Fibroblast of skin of back (primary cell): ENCODE measurements at regions not wholly inside any gene's neighbourhood (a gene's known extent, or its start where the extent isn't known, plus 50 kb on each side); places are given as distances from the start of the nearest gene placed in this dataset.
"Not testable (repeated sequence)": the region's sequence is repeated elsewhere in the genome, so short reads cannot be mapped to it uniquely, and the experiment has no call there.

Experiments
- DNase-seq: peaks from one replicate; pipeline ENCODE4 v3.0.0-alpha.2; 2013

- DNase-seq, result no peak
Observed at GRCh38 chr3:109910772-109911171, 573.4 kb upstream of the DPPA4 start.

- peak; percentile 3 for DNase-seq
Observed at GRCh38 chr3:109918740-109919139, 581.4 kb upstream of the DPPA4 start.

- DNase-seq, result no peak
Observed at GRCh38 chr3:109920749-109921148, 583.4 kb upstream of the DPPA4 start.

GRCh38 chr3:109921509-109921908 lies 584.2 kb upstream of the DPPA4 start:
- DNase-seq, result no peak

- DNase-seq, result no peak
Observed at GRCh38 chr3:109922856-109923255, 585.5 kb upstream of the DPPA4 start.

- DNase-seq, result no peak
Observed at GRCh38 chr3:109923431-109923830, 586.1 kb upstream of the DPPA4 start.

GRCh38 chr3:109924196-109924595 lies 586.9 kb upstream of the DPPA4 start:
- DNase-seq, result no peak

GRCh38 chr3:109926376-109926775 lies 589.0 kb upstream of the DPPA4 start:
- no peak for DNase-seq

- DNase-seq, result peak; percentile 99
Observed at GRCh38 chr3:109927161-109927560, 589.8 kb upstream of the DPPA4 start.

- peak; percentile 35 for DNase-seq
Observed at GRCh38 chr3:109927726-109928125, 590.4 kb upstream of the DPPA4 start.

GRCh38 chr3:109930582-109930981 lies 593.2 kb upstream of the DPPA4 start:
- peak; percentile 52 for DNase-seq

- DNase-seq, result no peak
Observed at GRCh38 chr3:109933576-109933975, 596.2 kb upstream of the DPPA4 start.

GRCh38 chr3:109939817-109940216 lies 602.5 kb upstream of the DPPA4 start:
- no peak for DNase-seq

GRCh38 chr3:109943181-109943580 lies 605.8 kb upstream of the DPPA4 start:
- DNase-seq, result no peak

- DNase-seq, result no peak
Observed at GRCh38 chr3:109944836-109945235, 607.5 kb upstream of the DPPA4 start.

- DNase-seq, result no peak
Observed at GRCh38 chr3:109952924-109953323, 615.6 kb upstream of the DPPA4 start.

- no peak for DNase-seq
Observed at GRCh38 chr3:109963831-109964230, 626.5 kb upstream of the DPPA4 start.

GRCh38 chr3:109973733-109974132 lies 636.4 kb upstream of the DPPA4 start:
- DNase-seq, result peak; percentile 24

GRCh38 chr3:109977897-109978296 lies 640.6 kb upstream of the DPPA4 start:
- DNase-seq, result no peak

- DNase-seq, result no peak
Observed at GRCh38 chr3:109982201-109982600, 644.9 kb upstream of the DPPA4 start.

GRCh38 chr3:109984976-109985375 lies 647.6 kb upstream of the DPPA4 start:
- no peak for DNase-seq

- no peak for DNase-seq
Observed at GRCh38 chr3:109985943-109986555, 648.7 kb upstream of the DPPA4 start.

- DNase-seq, result no peak
Observed at GRCh38 chr3:109994853-109995252, 657.5 kb upstream of the DPPA4 start.

- DNase-seq, result no peak
Observed at GRCh38 chr3:109995377-109995776, 658.0 kb upstream of the DPPA4 start.

GRCh38 chr3:110001905-110002304 lies 664.6 kb upstream of the DPPA4 start:
- not testable (repeated sequence) for DNase-seq
